NAMALWA (cell line): ENCODE measurements at regions not wholly inside any gene's neighbourhood (a gene's known extent, or its start where the extent isn't known, plus 50 kb on each side); places are given as distances from the start of the nearest gene placed in this dataset.
"Not testable (repeated sequence)": the region's sequence is repeated elsewhere in the genome, so short reads cannot be mapped to it uniquely, and the experiment has no call there.

ENCODE experiments used
- DNase-seq: peaks from one replicate; pipeline ENCODE4 v3.0.0-alpha.2; 2015; ENCODE audit warnings: low spot score

- DNase-seq: no peak
Observed at GRCh38 chr14:84436528-84436927, 1093.4 kb upstream of the FLRT2 start.

GRCh38 chr14:84442521-84442920, 1087.4 kb upstream of the FLRT2 start:
- no peak for DNase-seq

- DNase-seq: no peak
Observed at GRCh38 chr14:84445486-84445885, 1084.5 kb upstream of the FLRT2 start.

- no peak for DNase-seq
Observed at GRCh38 chr14:84446250-84446649, 1083.7 kb upstream of the FLRT2 start.

DNA sequence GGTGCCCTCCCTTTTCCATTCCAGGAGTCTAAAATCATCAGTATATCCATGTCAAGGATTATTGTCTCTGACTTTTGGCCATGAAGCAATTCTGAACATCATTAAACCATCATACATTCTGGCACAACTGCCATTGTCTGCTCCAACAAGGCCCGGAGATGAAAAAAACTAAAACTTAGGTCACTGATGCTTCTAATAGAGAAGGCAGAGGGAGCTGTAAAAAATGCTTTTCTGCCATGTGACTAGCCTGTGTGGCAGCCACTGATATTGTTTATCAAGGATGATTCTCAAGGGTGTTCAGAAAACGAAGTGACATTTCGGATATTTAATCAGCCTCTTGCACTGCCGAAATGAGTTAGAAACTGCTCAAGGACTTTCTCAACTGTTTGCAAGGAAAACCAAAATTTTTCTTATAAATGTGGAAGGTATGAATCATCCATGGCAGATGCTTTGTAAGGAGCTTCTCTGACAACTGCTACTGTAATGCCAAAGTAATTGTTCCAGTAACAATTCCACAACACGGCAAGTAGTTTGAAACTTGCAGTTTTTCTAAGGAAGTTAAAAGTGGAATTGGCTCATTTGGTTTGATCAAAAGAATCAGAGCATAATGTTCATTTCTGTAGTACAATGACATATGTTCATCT, 1076.5 kb upstream of the FLRT2 start:
- no peak for DNase-seq

- no peak for DNase-seq
Observed at GRCh38 chr14:84454114-84454513, 1075.8 kb upstream of the FLRT2 start.

DNA sequence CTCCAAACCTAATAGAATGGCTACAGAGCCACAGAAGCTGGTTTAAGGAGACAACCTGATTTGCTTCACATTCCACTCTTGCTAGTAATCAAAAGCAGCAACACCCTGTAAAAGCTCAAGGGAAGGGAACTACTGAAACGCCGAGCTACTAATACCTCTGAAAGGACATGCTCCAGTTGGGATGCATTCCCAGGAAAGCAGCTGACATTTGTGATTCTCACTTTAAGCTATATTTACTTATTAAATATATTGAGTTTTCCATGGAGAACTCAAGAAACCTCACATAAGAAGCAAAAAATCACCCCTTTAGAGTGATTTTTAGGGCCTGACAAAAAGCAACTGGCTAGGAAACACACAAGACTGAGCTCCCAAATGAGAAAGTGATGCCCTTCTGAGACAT, 1073.0 kb upstream of the FLRT2 start:
- DNase-seq: no peak

- DNase-seq: no peak
Observed at GRCh38 chr14:84458881-84459280, 1071.1 kb upstream of the FLRT2 start.

DNA sequence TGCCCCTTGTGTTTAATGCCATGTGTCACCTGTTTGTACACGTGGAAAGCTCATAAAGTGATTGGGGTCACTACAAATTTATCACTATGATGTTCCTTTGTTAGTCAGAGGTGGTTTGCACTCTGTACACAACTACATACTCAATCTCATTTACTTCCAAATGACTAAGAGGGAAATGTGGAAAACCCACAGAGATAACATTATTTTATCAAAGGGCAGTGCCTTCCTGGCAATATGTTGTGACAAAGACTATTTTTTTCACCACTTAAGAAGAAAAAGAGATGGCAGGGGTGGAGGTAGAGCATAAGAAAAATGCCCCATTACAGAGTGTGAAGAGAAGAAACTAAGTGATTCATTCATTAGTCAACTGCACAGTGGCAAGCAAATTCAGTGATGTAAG, 1064.1 kb upstream of the FLRT2 start:
- no peak for DNase-seq

DNA sequence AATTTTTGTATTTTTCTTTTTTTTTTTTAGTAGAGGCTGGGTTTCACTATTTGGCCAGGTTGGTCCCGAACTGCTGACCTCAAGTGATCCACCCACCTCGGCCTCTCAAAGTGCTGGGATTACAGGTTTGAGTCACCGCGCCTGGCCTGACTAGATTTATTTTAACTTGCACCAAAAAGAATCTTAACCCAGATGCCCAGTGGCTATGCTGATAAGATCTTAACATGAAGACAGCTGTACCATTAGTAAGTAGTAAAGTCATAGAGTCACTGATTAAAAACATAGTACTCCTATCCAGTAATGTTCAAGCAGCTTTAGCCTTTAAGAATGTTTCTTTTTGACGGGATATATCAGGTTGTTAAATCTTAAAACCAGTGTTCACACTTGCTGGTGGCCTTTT, 1061.8 kb upstream of the FLRT2 start:
- DNase-seq: no peak

GRCh38 chr14:84477996-84478395, 1051.9 kb upstream of the FLRT2 start:
- no peak for DNase-seq

DNA sequence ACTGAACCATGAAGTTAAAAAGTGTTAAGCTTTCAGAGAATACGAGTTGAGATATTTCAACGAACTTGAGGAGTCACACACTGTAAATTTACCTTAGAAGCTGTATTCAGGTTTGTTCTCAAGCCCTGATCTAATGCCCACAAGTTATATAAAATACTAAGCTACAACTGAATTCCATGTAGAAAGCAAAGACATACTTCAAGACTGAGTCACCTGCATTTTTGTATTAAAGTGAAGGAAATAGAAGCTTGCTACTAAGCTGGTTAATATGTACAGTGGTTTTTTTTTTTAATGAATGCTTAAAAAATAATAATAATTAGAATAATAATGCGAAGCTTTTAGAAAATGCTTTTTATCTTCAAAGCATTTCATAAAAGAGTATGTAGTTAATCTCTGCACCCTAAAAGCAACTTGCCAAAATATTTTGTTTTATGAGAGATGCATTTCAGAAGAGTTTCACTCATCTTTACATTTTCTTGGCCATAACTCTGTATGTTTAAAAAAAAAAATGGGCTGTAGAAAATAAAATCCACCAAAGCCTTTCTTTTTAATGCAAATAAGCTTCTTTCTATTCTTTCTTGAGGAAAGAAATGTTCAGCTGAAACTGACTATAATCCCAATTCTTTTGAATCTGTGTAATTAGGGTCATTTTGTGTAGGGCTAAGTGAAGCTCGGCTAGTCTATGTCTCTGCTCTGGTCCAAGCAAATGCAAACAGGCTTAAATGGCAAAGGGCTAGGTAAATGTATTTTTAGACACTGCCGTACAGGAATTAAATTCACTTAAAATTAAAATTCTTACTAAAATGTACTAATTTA, 1047.5 kb upstream of the FLRT2 start:
- DNase-seq: no peak

DNA sequence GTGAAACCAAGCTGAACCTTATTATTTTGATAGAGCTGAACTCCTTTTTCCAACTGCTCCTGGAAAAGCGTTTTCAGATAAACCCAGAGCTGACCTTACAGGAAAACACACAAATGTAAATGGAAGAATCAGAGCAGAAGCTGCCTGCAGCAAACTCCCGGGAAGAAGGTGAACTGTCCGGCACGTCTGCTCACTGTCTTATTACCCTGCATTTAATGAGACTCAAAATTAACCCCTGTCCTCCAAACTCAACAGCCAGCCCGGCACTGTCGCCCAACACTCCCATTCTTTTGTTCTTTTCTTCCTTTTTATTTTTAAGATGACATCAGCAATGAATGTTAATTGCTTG, 1046.9 kb upstream of the FLRT2 start:
- DNase-seq: no peak

DNA sequence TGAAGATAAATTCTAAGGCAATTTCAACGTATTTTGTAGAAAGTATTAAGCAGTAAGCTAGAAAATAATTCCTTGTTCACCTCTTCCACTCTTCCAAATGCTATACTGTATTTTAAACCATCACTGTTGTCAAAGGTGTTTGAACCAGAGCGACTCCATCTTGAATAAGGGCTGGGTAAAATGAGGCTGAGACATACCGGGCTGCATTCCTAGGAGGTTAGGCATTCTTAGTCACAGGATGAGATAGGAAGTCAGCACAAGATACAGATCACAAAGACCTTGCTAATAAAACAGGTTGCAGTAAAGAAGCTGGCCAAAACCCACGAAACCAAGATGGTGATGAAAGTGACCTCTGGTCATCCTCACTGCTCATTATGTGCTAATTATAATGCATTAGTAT, 1045.7 kb upstream of the FLRT2 start:
- DNase-seq: not testable (repeated sequence)

- DNase-seq: no peak
Observed at GRCh38 chr14:84485036-84485435, 1044.9 kb upstream of the FLRT2 start.

GRCh38 chr14:84490081-84490480, 1039.9 kb upstream of the FLRT2 start:
- no peak for DNase-seq

- DNase-seq: no peak
Observed at GRCh38 chr14:84492685-84493084, 1037.3 kb upstream of the FLRT2 start.

DNA sequence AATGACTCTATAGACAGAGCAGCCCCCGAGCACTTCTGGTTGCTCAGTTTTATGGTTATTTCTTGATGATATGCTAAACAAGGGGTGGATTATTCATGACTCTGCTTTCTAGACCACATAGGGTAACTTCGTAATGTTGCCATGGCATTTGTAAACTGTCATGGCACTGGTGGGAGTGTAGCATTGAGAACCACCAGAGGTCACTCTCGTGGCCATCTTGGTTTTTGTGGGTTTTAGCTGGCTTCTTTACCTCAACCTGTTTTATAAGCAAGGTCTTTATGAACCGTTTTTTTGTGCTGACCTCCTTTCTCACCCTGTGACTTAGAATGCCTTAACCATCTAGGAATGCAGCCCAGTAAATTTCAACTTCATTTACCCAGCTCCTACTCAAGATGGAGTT, 1036.2 kb upstream of the FLRT2 start:
- peak; percentile 2 for DNase-seq

DNA sequence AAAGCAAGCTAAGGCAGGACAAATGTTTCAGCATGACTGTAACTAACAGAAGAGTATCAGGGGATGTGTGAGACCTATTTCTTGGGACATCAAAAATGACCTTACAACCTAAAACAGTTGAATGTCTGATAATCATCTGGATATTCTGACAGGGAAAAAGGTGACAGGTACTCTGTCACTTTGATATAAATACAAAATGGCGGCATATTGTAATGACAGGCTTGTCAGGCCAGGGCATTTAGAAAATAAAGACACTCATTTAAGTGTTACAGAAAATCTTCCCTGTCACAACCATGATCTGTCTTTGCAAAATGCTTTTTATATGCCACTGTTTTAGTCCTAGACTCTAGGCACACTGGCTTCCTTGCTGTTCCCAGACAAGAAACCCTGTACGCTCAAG, 1033.3 kb upstream of the FLRT2 start:
- DNase-seq: no peak

DNA sequence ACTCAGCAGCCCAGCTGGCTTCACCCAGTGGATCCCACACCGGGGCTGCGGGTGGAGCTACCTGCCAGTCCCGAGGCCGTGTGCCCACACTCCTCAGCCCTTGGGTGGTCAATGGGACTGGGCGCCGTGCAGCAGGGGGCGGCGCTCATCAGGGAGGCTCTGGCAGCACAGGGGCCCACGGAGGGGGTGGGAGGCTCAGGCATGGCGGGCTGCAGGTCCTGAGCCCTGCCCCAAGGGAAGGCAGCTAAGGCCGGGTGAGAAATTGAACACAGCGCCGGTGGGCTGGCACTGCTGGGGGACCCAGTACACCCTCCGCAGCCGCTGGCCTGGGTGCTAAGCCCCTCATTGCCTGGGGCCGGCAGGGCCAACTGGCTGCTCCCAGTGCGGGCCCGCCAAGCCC, 1017.1 kb upstream of the FLRT2 start:
- DNase-seq: not testable (repeated sequence)

GRCh38 chr14:84519836-84520235, 1010.1 kb upstream of the FLRT2 start:
- DNase-seq: no peak

DNA sequence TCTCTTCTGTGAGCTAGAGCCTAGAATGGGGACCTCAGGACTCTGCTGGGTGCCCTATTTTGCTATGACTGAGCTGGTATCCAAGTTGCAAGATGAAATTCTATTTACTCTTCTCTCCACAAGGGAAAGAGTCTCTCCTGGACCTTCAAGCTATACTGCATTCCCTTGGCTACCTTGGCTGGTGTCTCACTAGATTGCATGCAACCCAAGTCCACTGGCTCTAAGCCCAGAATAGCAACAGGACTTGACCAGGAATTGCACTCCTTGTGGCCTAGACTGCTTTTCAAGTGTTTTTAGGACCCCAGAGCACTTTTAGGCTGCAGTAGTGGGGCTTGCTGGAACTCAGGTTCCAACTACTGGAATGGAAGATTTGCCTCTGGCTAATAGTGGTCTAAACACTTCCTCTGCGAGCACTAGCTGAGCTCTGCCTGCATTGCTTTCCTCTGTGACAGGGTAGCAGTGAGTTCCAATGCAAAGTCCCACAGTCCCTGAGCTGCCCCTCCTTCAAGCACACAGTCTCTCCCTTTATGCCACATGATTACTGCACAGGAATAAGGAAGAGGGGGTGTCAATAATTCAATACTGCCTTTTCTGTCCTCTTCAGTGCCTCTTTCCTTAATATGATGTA, 1009.1 kb upstream of the FLRT2 start:
- no peak for DNase-seq

DNA sequence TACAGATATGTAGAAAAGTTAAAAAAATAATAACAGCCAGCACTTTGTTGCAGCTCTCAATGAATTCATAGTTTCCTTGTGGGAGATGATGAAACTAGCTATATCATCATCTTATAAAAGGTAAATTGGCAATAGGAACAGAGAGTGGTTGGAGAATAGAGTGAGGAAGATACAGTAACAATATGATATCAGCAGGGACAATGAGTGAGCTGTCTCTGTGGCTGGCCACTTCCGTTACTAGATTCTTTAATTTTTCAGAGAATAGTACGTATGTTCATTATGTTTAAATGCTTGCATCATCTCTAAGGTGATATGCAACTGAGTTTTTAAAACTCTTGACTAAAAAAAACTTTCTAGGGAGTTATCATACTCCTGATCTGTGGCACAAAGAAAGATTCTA, 1006.2 kb upstream of the FLRT2 start:
- no peak for DNase-seq

DNA sequence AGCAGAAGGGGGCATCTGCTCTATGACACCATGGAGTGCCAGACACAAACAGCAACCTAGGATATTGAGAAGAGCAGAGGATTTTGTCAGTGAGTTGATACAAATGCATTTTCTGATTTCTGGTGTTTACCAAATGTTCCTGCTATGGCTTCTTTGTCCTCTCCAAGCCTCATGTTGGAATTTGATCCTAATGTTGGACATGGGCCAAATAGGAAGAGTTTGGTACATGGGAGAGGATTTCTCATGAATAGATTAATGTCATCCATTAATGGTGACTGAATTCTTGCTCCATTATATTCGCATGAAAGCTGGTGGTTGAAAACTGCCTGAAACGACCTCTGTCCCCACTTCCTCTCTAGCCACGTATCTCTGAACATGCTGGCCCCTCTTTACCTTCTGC, 1002.2 kb upstream of the FLRT2 start:
- DNase-seq: no peak
